ENCODE measurements at regions not wholly inside any gene's neighbourhood (a gene's known extent, or its start where the extent isn't known, plus 50 kb on each side); places are given as distances from the start of the nearest gene placed in this dataset.
"Not testable (repeated sequence)": the region's sequence is repeated elsewhere in the genome, so short reads cannot be mapped to it uniquely, and the experiment has no call there.

DNA sequence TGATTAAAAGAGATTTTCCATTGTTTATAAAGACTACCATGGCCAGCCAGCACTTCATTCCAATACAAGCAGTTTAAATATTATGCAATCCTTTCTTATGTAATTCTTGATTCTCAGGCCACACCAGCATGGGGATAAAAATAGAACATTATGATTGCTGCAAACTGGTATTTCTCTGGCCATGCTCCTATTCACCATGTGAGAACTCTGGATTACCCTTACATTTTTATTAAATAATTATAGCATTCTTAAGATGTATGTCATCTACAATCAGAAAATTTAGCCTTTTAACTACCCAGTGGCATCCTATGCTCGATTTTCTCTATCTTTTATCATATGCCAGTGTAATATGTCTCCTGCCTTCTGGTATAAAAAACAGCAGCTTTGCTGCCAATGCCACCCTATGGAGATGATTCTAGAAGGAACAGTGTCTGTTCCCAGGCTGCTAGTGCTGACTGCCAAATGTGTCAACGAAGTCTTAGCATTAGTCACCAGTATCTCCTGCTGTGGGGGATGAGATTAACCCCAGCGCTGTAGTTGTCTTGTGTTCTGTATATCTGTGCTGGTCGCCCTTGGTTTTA is 501.4 kb downstream of the BCKDHB start:
- H3K36me3 Mint-ChIP-seq, result no peaks in the 10 kb centered on the region
- no peak overlapping the region for H3K27ac Mint-ChIP-seq
- intact Hi-C loops (cut with micrococcal nuclease), result no loop called here
- CTCF ChIA-PET, result no interaction called here
- DNase-seq, result no peak
- no peaks in the 10 kb centered on the region for H3K9me3 Mint-ChIP-seq
- no peaks in the 10 kb centered on the region for H3K27me3 Mint-ChIP-seq
- H3K4me1 Mint-ChIP-seq (ENCODE audit: low read depth), result no peaks in the 10 kb centered on the region
- POLR2A ChIA-PET, result no interaction called here
- no peak overlapping the region for H3K4me3 Mint-ChIP-seq

DNA sequence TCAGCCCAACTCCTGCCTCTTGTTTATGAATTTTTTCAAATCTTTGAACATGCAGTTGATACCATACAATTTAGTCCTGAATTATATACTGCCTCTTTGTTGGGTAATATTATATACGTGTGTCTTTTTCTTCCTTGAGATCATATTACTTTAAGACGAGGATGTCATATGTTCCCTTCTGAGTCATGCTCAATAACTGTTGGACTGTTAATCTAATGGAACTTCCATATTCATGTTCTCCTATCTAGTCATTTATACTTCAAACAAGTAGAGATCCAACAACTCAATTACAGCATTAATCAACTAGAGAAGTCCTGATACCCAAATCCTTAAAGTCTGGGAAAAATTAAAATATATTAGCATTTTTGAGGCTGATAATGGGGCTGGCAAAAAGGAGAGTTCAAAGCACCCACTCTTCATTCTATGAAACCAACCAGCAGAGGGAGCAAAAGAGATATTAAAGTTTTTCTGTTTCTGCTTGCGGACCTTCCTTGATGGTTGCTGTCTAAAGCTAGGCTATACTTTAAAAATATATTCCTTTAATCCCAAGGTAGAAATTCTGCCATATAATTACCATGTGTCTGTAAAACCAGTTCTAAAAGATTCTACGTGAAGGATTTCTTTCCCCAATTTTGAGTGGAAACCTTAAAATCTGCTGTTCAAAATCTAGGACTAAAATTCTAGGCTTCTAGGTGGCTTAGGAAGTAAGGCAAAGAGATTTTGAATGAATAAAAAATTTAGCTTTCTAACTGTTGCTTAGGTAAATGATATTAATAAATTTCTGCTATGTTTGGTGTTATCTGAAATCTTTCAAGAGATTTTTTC is 498.9 kb downstream of the BCKDHB start:
- no peaks in the 10 kb centered on the region for H3K36me3 Mint-ChIP-seq
- intact Hi-C loops (cut with micrococcal nuclease), result loop anchor here (1.0 kb wide), 1 partner anchor 1147 kb away; the partner anchor contains the start of gene TENT5A
- ChIA-PET POLR2A (no interaction called here), CTCF (interaction anchor here (1.6 kb wide), 1 partner anchor 1148 kb away, joined by 13 read pairs; the partner anchor contains the start of gene TENT5A)
- no peaks in the 10 kb centered on the region for H3K9me3 Mint-ChIP-seq
- DNase-seq, result no peak
- H3K4me1 Mint-ChIP-seq (ENCODE audit: low read depth), result no peaks in the 10 kb centered on the region
- no peak overlapping the region for H3K27ac Mint-ChIP-seq
- no peaks in the 10 kb centered on the region for H3K27me3 Mint-ChIP-seq
- H3K4me3 Mint-ChIP-seq, result no peak overlapping the region

GRCh38 chr6:80603679-80604078 is 497.2 kb downstream of the BCKDHB start:
- no peak overlapping the region for H3K4me3 Mint-ChIP-seq
- intact Hi-C loops (cut with micrococcal nuclease), result no loop called here
- no peak overlapping the region for H3K27ac Mint-ChIP-seq
- DNase-seq, result no peak
- ChIA-PET CTCF (interaction anchor here (0.7 kb wide), 1 partner anchor 1150 kb away, joined by 3 read pairs; no protein-coding TSS in a partner anchor), POLR2A (no interaction called here)
- peaks cover under 1% of the 10 kb centered on the region for H3K27me3 Mint-ChIP-seq
- no peaks in the 10 kb centered on the region for H3K9me3 Mint-ChIP-seq
- H3K36me3 Mint-ChIP-seq, result no peaks in the 10 kb centered on the region
- H3K4me1 Mint-ChIP-seq (ENCODE audit: low read depth), result no peaks in the 10 kb centered on the region

GRCh38 chr6:80594461-80594860 is 488.0 kb downstream of the BCKDHB start:
- POLR2A ChIA-PET, result no interaction called here
- peaks cover 2% of the 10 kb centered on the region for H3K27me3 Mint-ChIP-seq
- H3K4me3 Mint-ChIP-seq, result no peak overlapping the region
- no peaks in the 10 kb centered on the region for H3K4me1 Mint-ChIP-seq (ENCODE audit: low read depth)
- CTCF ChIA-PET, result no interaction called here
- H3K27ac Mint-ChIP-seq, result no peak overlapping the region
- no peak for DNase-seq
- intact Hi-C loops (cut with micrococcal nuclease), result no loop called here
- H3K9me3 Mint-ChIP-seq, result no peaks in the 10 kb centered on the region
- no peaks in the 10 kb centered on the region for H3K36me3 Mint-ChIP-seq

DNA sequence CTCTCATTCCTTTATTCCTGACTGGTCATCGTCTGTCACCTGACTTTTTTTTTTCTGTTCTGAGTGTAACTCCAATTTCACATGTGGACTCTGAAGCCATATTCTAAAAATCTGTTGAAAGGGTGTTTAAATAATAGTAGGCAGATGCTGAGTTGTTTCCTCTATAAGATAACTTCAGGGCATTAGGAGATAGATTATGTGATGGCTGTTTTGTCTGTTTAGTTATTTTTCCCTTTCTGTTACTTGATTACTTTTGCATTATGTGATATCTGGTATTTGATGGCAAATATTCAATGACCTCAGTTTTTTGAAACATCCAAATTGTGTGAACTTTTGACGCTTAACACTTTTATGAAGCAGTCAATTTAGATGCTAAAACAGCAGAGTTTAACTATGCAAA is 486.0 kb downstream of the BCKDHB start:
- no peaks in the 10 kb centered on the region for H3K36me3 Mint-ChIP-seq
- no peak overlapping the region for H3K4me3 Mint-ChIP-seq
- no peaks in the 10 kb centered on the region for H3K27me3 Mint-ChIP-seq
- no peaks in the 10 kb centered on the region for H3K4me1 Mint-ChIP-seq (ENCODE audit: low read depth)
- no peak for DNase-seq
- intact Hi-C loops (cut with micrococcal nuclease), result no loop called here
- ChIA-PET CTCF (no interaction called here), POLR2A (no interaction called here)
- H3K27ac Mint-ChIP-seq, result no peak overlapping the region
- H3K9me3 Mint-ChIP-seq, result peaks cover under 1% of the 10 kb centered on the region

DNA sequence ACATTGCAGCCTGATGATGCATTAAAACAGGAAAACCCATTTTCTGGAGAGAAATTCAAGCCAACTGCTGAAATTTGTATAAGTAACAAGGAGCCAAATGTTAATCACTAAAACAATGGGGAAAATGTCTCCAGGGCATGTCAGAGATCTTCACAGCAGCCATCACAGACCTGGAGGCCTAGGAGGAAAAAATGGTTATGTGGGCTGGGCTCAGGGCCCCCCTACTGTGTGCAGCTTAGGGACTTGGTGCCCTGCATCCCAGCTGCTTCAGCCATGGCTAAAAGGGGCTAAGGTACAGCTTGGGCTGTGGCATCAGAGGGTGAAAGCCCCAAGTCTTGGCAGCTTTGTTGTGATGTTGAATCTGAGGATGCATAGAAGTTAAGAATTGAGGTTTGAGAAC is 479.8 kb downstream of the BCKDHB start:
- peaks cover 11% of the 10 kb centered on the region for H3K9me3 Mint-ChIP-seq
- no peaks in the 10 kb centered on the region for H3K4me1 Mint-ChIP-seq (ENCODE audit: low read depth)

GRCh38 chr6:80579391-80580023 is 473.0 kb downstream of the BCKDHB start:
- no peaks in the 10 kb centered on the region for H3K27me3 Mint-ChIP-seq
- POLR2A ChIA-PET, result no interaction called here
- DNase-seq, result no peak
- no peak overlapping the region for H3K27ac Mint-ChIP-seq
- H3K9me3 Mint-ChIP-seq, result no peaks in the 10 kb centered on the region
- CTCF ChIA-PET, result no interaction called here
- no peak overlapping the region for H3K4me3 Mint-ChIP-seq
- H3K4me1 Mint-ChIP-seq (ENCODE audit: low read depth), result no peaks in the 10 kb centered on the region
- H3K36me3 Mint-ChIP-seq, result no peaks in the 10 kb centered on the region
- intact Hi-C loops (cut with micrococcal nuclease), result no loop called here

More for the DNA sequence above, 479.8 kb downstream of the BCKDHB start:
- Mint-ChIP-seq H3K36me3 (no peaks in the 10 kb centered on the region), H3K4me3 (no peak overlapping the region), H3K27ac (no peak overlapping the region), H3K27me3 (no peaks in the 10 kb centered on the region)
- ChIA-PET CTCF (no interaction called here), POLR2A (no interaction called here)
- no peak for DNase-seq
- intact Hi-C loops (cut with micrococcal nuclease), result no loop called here

DNA sequence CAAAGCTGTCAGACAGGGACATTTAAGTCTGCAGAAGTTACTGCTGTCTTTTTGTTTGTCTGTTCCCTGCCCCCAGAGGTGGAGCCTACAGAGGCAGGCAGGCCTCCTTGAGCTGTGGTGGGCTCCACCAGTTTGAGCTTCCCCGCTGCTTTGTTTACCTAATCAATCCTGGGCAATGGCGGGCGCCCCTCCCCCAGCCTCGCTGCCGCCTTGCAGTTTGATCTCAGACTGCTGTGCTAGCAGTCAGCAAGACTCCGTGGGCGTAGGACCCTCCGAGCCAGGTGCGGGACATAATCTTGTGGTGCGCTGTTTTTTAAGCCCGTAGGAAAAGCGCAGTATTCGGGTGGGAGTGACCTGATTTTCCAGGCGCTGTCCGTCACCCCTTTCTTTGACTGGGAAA is 466.8 kb downstream of the BCKDHB start:
- CTCF ChIA-PET; H3K27ac Mint-ChIP-seq; H3K27me3 Mint-ChIP-seq; H3K4me1 Mint-ChIP-seq (ENCODE audit: low read depth); H3K9me3 Mint-ChIP-seq; H3K4me3 Mint-ChIP-seq; H3K36me3 Mint-ChIP-seq; intact Hi-C loops (cut with micrococcal nuclease); POLR2A ChIA-PET; DNase-seq: not testable (repeated sequence)

DNA sequence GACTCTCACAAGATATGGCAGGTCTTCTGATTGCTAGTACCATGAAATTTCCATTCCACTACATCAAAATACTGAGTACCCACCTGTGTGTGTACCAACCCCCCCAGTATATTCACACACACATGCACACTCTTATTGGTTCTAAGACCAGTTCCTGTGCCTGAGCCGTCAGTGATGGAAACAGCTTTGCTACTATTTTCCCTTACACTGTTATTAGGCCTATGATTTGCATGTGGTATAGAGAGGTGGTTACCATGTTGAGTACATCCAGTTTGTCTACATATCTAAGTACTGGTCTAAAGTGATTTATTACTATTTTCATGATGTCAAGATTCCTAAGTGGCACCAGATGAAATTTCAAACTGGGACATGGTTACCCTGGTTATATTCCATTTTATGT is 459.9 kb downstream of the BCKDHB start:
- Mint-ChIP-seq H3K27me3 (no peaks in the 10 kb centered on the region), H3K36me3 (no peaks in the 10 kb centered on the region), H3K4me1 (ENCODE audit: low read depth) (no peaks in the 10 kb centered on the region), H3K4me3 (no peak overlapping the region), H3K27ac (no peak overlapping the region), H3K9me3 (no peaks in the 10 kb centered on the region)
- intact Hi-C loops (cut with micrococcal nuclease), result no loop called here
- POLR2A ChIA-PET, result no interaction called here
- CTCF ChIA-PET, result no interaction called here
- no peak for DNase-seq

DNA sequence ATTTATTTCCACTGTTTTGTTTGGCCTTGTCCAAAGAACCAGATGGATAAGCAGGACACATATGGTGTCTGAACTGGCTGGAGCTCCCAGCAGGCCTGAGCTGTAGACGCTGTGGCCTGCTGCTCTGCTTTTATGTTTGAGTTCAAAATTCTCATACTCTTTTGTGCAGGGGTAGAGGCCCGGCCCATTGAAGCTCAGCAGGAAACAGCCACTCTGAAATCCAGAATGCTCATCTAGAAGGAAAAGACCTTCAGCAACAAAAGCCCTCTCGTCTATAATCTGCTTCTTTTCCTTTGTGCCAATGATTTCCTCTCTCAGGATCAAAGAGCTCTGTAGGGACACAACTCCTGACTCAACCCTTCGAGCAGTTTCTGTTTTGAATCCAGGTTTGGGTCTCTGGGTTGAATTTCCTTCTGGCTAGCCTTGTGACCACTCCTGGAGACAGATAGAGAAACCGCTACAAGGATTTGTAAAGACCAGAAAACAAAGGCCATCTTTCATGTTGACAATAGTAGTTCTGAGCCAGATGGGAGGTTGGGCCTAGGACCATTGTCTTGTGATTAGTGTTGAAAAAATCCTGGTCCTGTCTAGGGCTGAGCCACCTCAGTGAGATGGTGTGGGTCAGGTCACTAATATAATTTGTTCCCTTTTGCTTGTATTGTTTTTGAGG is 446.7 kb downstream of the BCKDHB start:
- Mint-ChIP-seq H3K4me3 (no peak overlapping the region), H3K27ac (no peak overlapping the region), H3K9me3 (no peaks in the 10 kb centered on the region), H3K4me1 (ENCODE audit: low read depth) (no peaks in the 10 kb centered on the region), H3K36me3 (no peaks in the 10 kb centered on the region), H3K27me3 (no peaks in the 10 kb centered on the region)
- DNase-seq, result no peak
- CTCF ChIA-PET, result no interaction called here
- POLR2A ChIA-PET, result no interaction called here
- intact Hi-C loops (cut with micrococcal nuclease), result no loop called here

DNA sequence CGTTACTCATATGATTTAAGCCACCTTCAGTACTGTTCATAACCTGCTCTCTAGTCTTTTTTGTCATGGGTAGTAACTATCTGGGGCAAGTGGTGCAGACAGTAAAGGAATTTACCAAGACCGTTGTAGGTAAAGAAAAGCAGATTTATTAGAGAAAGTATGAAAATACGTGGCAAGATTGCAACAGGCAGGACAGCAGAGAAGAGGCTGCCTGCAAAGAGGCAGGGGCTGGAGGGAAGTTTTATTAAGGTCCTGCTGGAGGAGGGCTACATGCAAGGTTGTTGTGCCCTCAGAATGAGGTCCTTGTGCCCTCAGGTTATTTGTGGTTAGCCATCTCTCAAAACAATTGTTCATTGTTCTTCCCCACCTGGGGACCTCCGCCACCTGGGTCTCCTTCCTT is 444.3 kb downstream of the BCKDHB start:
- Mint-ChIP-seq H3K36me3 (no peaks in the 10 kb centered on the region), H3K4me3 (no peak overlapping the region), H3K27me3 (no peaks in the 10 kb centered on the region), H3K9me3 (no peaks in the 10 kb centered on the region), H3K4me1 (ENCODE audit: low read depth) (no peaks in the 10 kb centered on the region), H3K27ac (no peak overlapping the region)
- POLR2A ChIA-PET, result no interaction called here
- CTCF ChIA-PET, result no interaction called here
- no peak for DNase-seq
- intact Hi-C loops (cut with micrococcal nuclease), result no loop called here

DNA sequence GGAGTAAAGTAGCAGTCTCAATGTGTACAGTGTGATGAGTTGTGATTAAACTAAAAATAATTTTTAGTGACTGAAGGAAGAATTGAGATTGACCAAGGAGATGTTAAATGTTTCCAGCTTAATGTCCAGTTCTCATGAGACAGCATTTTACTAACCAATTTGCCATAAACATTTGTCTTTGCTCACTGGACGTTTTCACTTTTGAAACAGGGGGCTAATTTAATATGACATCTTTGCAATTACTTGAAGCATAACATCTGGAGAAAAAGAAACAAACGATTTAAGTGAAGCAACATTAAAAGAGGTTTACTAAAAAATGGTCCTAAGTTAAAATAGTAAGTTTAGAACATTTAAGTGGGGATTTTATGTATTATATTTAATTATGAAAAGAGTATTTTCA is 443.8 kb downstream of the BCKDHB start:
- CTCF ChIA-PET, result no interaction called here
- no peaks in the 10 kb centered on the region for H3K36me3 Mint-ChIP-seq
- no peak for DNase-seq
- H3K4me3 Mint-ChIP-seq, result no peak overlapping the region
- no peaks in the 10 kb centered on the region for H3K27me3 Mint-ChIP-seq
- H3K27ac Mint-ChIP-seq, result no peak overlapping the region
- H3K9me3 Mint-ChIP-seq, result no peaks in the 10 kb centered on the region
- no peaks in the 10 kb centered on the region for H3K4me1 Mint-ChIP-seq (ENCODE audit: low read depth)
- POLR2A ChIA-PET, result no interaction called here
- intact Hi-C loops (cut with micrococcal nuclease), result no loop called here

Data from activated CD4-positive, alpha-beta memory T cell treated with anti-CD3 and anti-CD28 coated beads for 36 hours (primary cell).